NCI-H187 treated with DMSO at 0.1 percent for 48 hours (cell line): ENCODE measurements at regions not wholly inside any gene's neighbourhood (a gene's known extent, or its start where the extent isn't known, plus 50 kb on each side); places are given as distances from the start of the nearest gene placed in this dataset.
"Not testable (repeated sequence)": the region's sequence is repeated elsewhere in the genome, so short reads cannot be mapped to it uniquely, and the experiment has no call there.

ENCODE experiments used
- DNase-seq: peaks from one replicate; lab custom pipeline; 2025; lab: John Stamatoyannopoulos, UW

DNA sequence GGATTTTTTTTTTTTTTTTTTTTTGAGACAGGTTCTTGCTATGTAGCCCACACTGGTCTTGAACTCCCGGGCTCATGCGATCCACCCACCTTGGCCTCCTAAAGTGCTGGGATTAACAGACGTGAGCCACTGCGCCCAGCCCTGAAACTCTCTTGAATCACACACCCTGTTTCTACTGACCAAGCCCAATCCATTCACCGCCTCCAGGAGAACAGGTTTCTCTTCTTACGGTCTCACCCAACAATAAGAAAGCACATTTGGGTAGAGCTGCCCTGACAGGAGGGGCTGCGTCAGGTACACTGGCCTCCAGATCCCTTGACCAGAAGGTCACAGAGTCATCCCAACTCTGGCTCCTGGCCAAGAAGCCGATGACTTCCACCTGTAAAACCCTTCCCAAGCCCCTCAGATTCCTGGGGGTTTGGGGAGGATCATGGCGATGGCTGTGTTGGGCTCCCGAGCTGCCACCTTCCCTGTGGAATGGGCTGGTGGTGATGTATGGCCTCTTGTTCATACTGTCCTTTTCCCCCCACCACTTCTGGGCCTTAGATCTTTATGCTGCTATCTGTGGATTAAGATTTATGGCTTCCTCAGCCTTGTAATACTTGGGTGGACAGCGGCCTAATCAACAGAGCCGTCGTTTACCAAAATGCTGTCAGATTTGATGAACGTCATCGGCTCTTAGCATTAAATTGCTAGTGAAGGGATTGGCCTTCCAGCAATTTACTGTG is 89.1 kb downstream of the KATNIP start:
- no peak for DNase-seq

DNA sequence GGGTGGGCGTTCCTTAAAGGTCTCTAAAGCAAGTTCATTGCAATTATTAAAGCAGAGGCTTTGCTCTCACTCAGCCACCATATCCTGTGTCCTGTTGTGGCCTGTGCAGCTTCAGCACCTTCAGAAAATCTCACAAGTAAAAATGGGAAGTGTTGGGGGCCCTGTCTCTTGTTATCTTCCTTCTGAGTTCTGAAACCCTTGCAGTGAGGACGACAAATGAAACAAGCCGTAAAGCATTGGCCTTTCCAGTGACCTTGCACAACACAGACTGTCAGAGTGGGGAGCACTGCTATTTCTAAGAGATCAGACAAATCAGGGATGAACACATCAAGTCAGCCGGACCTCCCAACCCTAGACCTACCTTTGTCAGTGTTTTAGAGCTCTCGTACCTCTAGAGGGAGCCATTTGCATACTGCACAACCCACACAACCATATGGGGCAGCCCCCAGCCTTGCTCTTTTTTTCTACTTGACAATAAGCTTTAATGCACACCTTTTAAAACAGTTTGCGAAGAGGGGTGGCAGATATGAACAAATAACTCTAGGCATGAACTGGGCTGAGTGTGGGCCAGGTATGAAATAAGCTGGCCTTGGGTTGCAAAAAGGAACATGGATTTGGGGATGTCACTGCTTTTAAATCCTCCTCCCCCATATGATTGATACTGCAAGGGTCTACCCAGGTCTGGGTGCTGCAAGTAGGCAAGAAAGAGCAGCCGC is 89.8 kb downstream of the KATNIP start:
- no peak for DNase-seq

DNA sequence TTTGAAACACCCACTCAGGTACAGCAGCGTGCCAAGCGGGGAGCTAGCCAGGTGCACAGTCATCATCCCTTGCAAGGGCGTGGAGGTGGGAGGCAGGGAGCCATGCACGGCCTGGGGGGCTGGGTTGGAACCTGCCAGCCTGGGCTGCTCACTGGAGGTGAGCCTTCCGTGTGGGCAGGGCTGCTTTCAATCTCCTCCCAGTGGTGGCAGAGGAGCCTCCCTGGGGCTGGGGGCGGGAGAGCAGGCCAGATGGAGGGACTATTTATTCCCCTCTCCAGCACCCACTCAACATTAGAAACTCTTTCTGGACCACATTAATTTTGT is 90.3 kb downstream of the KATNIP start:
- no peak for DNase-seq

DNA sequence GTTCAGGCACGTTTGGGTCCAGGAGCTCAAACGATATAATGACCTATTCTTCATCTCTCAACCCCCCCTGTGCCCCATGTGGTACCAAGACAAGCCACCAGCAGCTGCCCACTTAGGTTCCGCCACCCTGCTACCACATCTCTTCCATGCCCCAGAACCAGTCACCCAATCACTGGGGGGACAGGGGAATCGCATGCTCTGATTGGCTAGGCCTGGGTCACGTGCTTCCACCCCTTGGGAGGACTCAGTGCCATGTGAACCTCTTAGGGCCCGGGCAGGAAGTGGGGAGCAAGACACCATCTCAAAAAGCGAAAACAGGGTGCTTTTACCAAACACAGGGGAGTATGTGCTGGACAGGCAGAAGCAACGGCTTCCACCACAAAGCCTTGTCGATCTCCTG is 91.3 kb downstream of the KATNIP start:
- DNase-seq: no peak

DNA sequence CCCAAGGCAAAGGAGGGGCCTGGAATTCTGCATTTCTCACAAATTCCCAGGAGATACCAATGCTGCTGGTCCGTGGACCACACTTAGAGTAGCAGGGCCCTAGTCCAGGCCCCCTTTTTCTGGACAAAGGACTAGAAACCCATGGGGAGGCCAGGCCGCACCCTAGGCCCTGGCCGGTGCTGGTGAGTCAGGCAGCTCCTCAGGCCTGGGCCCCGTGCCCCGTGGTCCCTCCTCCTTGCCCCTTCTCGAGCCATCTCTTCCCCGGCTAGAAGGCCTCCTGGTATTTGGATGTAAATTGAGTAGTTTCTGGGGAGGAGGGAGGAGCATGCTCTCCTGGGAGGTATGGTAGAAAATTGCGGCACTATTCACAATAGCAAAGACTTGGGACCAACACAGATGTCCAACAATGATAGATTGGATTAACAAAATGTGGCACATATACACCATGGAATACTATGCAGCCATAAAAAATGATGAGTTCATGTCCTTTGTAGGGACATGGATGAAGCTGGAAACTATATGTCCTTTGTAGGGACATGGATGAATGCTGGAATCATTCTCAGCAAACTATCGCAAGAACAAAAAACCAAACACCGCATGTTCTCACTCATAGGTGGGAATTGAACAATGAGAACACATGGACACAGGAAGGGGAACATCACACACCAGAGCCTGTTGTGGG is 91.9 kb downstream of the KATNIP start:
- DNase-seq: not testable (repeated sequence)

DNA sequence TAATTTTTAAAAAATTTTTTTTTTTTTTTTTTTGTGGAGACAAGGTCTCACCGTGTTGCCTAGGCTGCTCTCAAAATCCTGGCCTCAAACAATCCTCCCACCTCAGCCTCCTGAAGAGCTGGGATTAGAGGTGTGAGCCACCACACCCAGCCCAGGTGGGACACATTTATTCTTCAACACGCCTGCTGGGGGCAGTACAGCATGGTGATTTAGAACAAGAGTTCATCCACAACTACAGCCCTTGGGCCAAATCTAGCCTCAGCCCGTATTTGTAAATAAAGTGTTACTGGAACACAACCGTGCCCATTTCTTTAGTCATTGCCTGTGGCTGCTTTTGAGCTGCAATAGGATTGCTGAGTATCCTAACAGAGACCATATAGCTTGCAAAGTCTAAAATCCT is 92.8 kb downstream of the KATNIP start:
- DNase-seq: no peak

DNA sequence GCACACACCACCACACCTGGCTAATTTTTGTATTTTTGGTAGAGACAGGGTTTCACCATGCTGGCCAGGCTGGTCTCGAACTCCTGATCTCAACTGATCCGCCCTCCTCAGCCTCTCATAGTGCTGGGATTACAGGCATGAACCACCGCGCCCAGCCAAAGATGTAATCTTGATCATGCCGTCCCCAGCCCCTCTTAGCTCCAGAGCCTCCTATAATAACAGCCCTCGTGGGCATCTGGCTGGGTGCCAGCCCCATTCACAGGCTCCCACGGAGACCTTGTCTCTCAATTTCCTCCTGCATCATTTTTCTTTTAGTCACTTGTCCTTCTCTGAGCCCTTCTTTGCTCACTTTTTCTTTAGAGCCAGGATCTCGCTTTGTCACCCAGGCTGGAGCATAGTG is 94.2 kb downstream of the KATNIP start:
- DNase-seq: no peak

DNA sequence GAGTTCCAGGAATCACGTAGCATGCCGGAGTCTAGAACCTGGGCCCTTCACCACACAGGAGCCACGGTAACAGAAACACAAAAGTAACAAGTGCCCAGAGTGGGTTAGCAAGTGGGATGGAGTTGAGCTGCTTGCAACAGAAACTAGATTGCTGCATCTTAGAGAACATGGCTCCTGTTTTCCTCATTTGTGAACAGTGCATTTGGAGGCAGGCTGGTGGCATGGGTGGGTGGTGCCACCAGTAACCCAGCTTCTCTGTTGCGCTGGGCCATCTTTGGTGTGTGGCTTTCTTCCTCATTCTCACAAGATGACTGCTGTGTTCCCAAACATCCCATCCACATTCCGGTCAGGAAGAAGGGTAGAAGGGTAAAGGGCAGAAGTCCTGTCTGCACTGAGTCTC is 95.5 kb downstream of the KATNIP start:
- DNase-seq: no peak

DNA sequence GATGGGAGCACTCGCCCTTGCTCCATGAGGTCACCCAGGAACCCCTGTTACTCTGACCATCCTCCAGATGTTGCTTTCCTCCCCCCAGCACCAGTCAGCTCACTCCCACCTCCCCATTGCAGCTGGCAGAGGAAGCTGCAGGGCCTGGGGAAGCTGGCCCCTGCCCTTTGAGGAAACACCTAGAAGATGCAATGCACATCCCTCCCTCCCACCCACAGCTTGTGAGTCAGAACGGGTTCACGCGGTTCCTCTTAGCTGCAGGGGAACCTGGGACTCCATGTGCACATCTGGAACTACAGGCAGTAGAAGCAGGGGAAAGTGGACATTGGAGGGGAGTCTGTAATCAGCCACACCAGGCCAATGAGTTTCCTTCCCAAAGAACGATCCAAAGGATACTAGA is 96.9 kb downstream of the KATNIP start:
- DNase-seq: no peak

DNA sequence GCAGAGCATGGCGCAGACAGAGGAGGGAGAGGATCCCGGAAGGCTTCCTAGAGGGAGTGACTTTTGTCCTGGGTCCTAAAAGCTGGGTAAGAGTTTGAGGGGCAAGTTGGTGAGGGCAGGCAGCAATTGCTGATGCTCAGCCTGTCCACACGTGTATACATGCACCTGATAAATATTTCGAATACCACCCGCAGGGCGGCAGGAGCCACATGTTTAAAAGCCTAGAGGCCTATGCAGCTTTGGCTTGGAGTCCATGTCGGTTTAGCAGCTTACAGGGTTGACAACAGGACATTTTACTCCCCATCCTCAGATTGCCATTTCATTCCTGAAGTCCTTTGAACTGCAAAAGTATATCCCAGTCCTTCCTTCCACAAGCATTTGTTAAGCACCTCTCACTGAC is 99.1 kb downstream of the KATNIP start:
- DNase-seq: no peak

DNA sequence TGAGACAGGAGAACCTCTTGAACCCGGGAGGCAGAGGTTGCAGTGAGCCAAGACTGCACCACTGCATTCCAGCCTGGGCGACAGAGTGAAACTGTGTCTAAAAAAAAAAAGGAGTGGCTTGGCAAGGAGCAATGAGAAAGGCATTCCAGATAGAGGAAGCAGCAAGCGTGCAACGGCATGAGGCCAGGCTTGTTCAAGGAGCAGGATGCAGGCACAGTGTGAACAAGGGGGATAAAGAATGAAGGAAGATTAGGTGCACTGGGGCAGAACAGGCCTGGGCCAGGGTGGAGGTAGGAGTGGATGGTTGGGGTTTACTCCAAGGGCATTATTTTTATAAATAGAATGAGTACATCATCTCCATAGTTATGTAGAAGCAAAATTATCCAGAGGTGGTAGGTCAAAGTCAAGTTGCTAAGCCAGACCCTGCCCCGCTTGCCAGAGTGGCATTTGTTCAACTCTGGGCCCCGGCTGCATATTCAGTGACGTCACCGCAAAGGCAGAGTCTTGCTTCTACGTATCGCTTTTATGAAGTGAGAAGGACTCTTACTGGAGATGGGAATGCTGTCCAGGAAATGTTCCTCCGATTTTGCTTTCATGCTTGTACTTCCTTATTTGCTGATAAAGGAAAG is 100.2 kb downstream of the KATNIP start:
- no peak for DNase-seq

DNA sequence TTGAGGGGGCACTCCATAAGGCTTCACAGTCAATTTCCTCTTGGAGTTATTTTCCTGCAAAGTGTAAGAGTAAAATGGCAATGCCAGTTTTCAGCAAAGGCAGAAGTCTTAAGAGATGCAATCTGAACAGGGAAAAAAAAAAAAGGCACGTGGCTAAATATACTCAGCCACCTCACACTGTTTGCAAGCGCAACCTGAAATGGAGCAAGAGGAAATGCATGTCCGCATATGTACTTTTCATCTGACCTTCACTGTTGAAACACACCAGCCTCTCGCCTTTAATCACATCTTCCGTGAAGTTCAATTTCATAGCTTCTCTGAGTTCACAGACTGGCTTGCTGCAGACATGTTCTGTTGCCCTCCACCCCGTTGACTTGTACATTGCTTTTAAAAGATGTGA is 101.4 kb downstream of the KATNIP start:
- no peak for DNase-seq

DNA sequence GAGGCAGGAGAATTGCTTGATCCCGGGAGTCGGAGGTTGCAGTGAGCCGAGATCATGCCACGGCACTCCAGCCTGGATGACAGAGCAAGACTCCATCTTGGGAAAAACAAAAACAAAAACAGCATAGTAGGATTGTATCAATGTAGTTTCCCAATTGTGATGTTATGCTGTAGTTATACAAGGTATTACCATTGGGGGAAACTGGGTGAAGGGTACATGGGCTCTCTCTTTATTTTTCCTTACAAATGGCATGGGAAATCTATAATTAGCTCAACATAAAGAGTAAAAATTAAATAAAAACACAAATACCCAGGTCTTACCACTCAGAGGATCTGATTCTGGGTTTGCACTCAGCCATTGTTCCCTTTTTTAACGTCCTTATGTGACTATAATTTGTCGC is 107.9 kb downstream of the KATNIP start:
- no peak for DNase-seq

DNA sequence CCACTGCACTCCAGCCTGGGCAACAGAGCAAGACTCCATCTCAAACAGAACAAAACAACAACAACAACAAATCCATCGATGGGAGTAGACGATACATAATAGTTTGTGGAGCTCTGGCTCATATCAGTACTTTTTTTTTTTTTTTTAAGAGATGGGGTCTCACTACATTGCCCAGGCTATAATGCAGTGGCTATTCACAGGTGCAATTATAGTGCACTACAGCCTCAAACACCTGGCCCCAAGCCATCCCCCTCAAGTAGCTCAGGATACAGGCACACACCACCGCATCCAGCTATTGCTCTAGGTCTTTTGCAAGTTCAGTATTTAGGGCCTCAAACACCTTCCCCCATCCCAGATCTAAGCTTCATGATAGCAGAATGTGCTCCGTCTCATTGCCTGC is 110.6 kb downstream of the KATNIP start:
- no peak for DNase-seq

DNA sequence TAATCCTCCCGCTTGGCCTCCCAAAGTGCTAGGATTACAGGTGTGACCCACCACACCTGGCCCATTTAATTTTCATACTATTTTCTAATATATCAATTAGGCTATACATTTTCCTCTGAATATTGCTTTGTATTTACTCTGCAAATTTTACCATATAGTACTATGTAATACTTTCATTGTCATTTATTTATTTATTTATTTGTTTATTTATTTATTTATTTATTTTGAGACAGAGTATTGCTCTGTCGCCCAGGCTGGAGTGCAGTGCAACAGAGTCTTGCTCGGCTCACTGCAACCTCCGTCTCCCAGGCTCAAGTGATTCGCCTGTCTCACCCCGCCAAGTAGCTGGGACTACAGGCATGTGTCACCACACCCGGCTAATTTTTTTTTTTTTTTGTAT is 113.3 kb downstream of the KATNIP start:
- DNase-seq: not testable (repeated sequence)

DNA sequence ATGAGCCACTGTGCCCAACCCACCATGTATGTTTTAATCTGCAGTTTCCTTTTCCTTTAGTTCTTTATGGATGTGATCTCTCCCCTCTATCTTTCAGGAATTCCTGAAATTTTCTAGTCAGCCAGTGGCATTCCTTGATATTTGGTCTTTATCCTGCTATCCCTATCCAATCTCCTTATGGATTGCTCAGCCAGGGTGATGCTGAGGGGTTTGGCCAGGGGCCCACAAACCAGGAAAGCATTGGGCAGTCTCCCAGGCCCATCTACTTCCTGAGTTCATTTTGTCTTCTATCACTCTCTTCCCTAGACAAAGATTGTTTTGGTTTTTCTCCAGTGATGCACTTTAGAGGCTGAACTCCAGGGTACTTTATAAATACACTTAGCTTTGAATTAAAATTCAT is 115.9 kb downstream of the KATNIP start:
- DNase-seq: no peak

DNA sequence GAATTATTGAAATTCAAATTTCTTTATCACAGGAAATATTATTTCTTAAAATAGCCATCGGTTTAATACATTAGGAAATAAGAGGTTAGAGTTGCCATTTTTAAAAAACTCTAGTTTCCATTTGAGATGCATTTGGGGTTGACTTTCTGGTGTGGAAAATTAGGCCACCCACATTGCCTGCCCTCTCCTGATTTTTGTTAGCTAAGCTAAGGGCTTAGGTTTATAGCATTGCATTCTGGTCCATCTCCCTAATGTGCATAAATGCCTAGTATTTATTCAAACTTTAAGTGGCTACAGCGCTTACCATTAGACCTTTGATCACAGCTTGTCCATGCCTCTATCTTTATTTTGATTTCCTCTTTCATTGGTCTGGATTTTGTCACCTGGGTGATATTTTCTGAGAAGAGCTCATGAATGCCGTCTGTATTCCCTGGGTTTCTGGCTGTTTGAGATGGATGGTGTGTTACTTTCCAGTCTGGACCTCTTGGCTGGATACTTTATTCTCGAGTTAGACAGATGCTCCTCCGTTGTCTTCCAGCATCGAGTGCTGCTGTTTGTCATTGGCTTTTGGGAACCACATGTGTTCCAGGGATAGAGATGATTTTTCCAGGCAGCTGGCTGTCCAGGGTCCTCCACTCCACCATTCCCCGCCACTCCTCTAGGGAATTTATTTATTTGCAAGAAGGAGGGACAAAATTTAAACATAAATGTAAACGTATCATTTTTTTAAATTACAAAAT is 120.3 kb downstream of the KATNIP start:
- no peak for DNase-seq

DNA sequence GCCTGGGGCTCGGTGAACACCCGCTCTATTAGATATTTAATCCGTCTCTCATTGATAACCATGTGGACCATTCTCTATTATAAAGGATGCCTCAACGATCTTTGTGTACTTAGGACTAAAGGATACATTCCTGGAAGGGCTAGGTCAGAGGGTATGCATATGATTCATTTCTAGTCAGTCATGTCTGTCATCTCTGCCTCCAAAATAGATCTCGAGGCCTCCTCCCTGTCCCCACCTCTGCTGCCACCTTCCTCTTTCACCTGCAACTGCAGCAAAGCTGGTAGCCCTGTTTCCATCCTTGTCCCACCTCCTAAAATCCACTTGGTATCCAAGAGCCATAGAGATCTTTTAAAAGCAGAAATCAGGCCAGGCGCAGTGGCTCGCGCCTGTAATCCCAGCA is 121.5 kb downstream of the KATNIP start:
- DNase-seq: no peak

DNA sequence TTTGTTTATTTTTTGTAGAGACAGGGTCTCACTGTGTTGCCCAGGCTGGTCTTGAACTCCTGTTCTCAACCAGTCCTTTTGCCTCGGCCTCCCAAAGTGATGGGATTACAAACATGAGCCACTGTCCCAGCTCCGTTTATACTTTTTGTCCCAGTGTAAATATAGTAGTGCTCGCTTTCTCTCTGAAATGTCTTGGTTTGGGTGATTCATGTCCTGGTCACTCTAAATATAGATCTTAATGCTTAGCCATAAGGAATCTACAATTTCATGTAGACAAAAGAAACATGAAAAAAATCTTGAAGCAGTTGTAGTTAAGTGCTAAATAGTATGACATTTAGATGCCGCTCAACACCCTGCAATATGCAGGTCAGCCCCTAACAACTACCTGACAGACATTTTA is 126.9 kb downstream of the KATNIP start:
- no peak for DNase-seq

DNA sequence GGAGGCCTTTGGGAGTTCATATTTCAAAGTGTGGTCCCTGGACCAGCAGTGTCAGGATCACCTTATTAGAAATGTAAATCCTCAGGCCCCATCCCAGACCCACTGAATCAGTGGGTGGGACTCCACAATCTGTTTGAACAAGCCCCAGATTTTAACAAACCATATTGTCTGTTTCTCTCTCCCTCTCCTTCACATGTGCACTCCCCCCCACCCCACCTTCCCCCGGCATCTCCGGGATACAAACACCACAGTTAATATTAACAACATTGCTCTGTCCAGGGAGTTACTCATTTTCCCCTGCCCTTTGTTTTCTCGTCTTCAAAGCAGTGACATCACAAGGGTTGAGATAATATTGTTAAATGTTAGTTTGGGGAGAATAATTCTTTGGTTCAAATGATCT is 127.3 kb downstream of the KATNIP start:
- no peak for DNase-seq

DNA sequence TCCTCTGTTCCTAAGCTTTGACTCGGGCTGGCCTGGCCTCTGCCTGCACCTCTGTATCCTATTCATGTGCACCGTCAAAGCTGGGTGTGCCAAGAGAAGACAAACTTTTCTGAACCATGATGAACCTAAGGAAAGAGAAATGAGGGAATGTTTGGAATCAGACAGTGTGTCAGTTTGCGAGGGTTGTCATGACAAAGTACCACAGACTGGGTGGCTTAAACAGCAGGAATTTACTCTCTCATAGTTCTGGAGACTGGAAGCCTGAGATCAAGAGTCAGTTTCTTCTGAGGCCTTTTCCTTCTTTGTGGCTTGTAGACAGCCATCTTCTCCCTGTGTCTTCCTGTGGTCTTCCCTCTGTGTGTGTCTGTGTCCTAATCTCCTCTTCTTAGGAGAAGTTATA is 129.0 kb downstream of the KATNIP start:
- no peak for DNase-seq

DNA sequence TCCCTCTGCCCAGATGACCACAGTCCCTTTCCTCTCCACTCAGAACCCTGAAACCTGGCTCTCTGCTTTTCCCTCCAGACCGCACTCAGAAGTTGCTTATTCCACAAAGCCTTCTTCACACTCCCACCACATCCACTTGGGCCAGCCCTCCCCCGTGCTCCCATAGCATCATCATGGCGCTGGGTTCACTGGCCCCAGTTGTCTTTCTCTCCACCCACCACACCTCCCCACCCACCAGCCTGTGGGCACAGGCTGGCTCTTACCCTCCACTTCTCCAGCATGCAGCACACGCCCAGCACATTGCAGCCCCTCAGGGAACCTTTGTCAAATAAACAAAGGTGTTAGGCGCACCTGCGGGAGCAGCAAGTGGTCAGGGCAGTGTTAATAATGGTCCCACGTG is 130.0 kb downstream of the KATNIP start:
- DNase-seq: no peak
